Right cardiac atrium (tissue), 5 donors: ENCODE measurements at regions not wholly inside any gene's neighbourhood (a gene's known extent, or its start where the extent isn't known, plus 50 kb on each side); places are given as distances from the start of the nearest gene placed in this dataset.

Source experiments
- ATAC-seq, 2 donors: fragments of 200-7000 bp; cut with Tn5 transposase; one replicate each; pipeline versions ENCODE4 v1.8.0 to v1.9.1; 2020; ENCODE audit warnings: moderate library complexity in 2 of 2, mild to moderate bottlenecking in 1 of 2
- DNase-seq, 3 donors: peaks; one replicate each; pipeline ENCODE4 v3.0.0-alpha.2; 2020
- H3K27ac ChIP-seq: one replicate; pipeline ENCODE4 v1.5.1; 2013; ENCODE audit warnings: mild to moderate bottlenecking, low read length, control low read depth, moderate library complexity
- H3K27me3 ChIP-seq: one replicate; pipeline ENCODE4 v1.6.1; 2013; ENCODE audit not compliant: control insufficient read depth, insufficient read depth
- H3K4me1 ChIP-seq: one replicate; pipeline ENCODE4 v1.6.1; 2013; ENCODE audit warnings: low read length; ENCODE audit not compliant: control insufficient read depth, insufficient read depth
- H3K4me3 ChIP-seq: one replicate; pipeline ENCODE4 v1.5.1; 2013; ENCODE audit warnings: low read length, control low read depth
- H3K9me3 ChIP-seq: one replicate; pipeline ENCODE4 v1.6.1; 2013; ENCODE audit warnings: low read length; ENCODE audit not compliant: control insufficient read depth
- WGBS: extraction: QIAGEN DNeasy Blood & Tissue Kit; methylation state at CpG from one replicate; pipeline ENCODE4 v1.1.7; 2013; 5-methylcytosine and 5-hydroxymethylcytosine counted together
- intact Hi-C, 4 donors: fragments of 100-400 bp; cut with DNase I; formaldehyde crosslinking; loops; one replicate each; pipeline versions ENCODE4 v1.11.0 to v1.14.0; 2022 to 2023
- donor health status: healthy with polysubstance abuse.
- donor health status: DM: no; HTN: yes; CAD: no.
- donor health status: DM: no; HTN: no; CAD: no.
- donor health status: DM: no; HTN: yes; CAD: no; lungs with severe emphysema.
- donor health status: DM: yes; HTN: yes; CAD: no.

- H3K4me3 ChIP-seq, result no peak overlapping the region
- no peaks in the 10 kb centered on the region for H3K9me3 ChIP-seq
- WGBS, result 93% methylated on average over 3 of the region's 3 CpGs
- DNase-seq (no peak), ATAC-seq (no peak)
- intact Hi-C loops, result no loop called here
- no peak overlapping the region for H3K27ac ChIP-seq
- H3K27me3 ChIP-seq, result no peaks in the 10 kb centered on the region
- H3K4me1 ChIP-seq, result peaks cover 5% of the 10 kb centered on the region
Measured at GRCh38 chr2:217327953-217328621, 468.2 kb upstream of the TNP1 start.

- no peak overlapping the region for H3K27ac ChIP-seq
- intact Hi-C loops, result no loop called here
- no peaks in the 10 kb centered on the region for H3K27me3 ChIP-seq
- 76% methylated on average over 1 of the region's 1 CpG for WGBS
- H3K9me3 ChIP-seq, result no peaks in the 10 kb centered on the region
- DNase-seq (no peak), ATAC-seq (peak in 1 of 2 donors; percentile 55)
- H3K4me1 ChIP-seq, result peaks cover 1% of the 10 kb centered on the region
- no peak overlapping the region for H3K4me3 ChIP-seq
Measured at GRCh38 chr2:217326238-217327022, 466.6 kb upstream of the TNP1 start.

- intact Hi-C loops, result no loop called here
- Histone ChIP-seq H3K4me3 (no peak overlapping the region), H3K4me1 (no peaks in the 10 kb centered on the region), H3K9me3 (no peaks in the 10 kb centered on the region), H3K27me3 (no peaks in the 10 kb centered on the region), H3K27ac (no peak overlapping the region)
- no peak for ATAC-seq
- no peak for DNase-seq
- 74% methylated on average over 2 of the region's 2 CpGs for WGBS
Measured at GRCh38 chr2:217325816-217326215, 466.0 kb upstream of the TNP1 start.

GRCh38 chr2:217325251-217325650, 465.4 kb upstream of the TNP1 start:
- intact Hi-C loops, result no loop called here
- no peak for DNase-seq
- ATAC-seq, result peak in 1 of 2 donors; percentile 24
- WGBS, result 81% methylated on average over 2 of the region's 2 CpGs
- no peak overlapping the region for H3K27ac ChIP-seq
- H3K9me3 ChIP-seq, result no peaks in the 10 kb centered on the region
- H3K4me1 ChIP-seq, result no peaks in the 10 kb centered on the region
- H3K4me3 ChIP-seq, result no peak overlapping the region
- no peaks in the 10 kb centered on the region for H3K27me3 ChIP-seq

- no peak overlapping the region for H3K4me3 ChIP-seq
- intact Hi-C loops, result no loop called here
- H3K4me1 ChIP-seq, result no peaks in the 10 kb centered on the region
- H3K27ac ChIP-seq, result no peak overlapping the region
- ATAC-seq (no peak), DNase-seq (no peak)
- 57% methylated on average over 1 of the region's 1 CpG for WGBS
- H3K9me3 ChIP-seq, result peaks cover 2% of the 10 kb centered on the region
- no peaks in the 10 kb centered on the region for H3K27me3 ChIP-seq
Measured at GRCh38 chr2:217316743-217317142, 456.9 kb upstream of the TNP1 start.

- 67% methylated on average over 5 of the region's 5 CpGs for WGBS
Measured at GRCh38 chr2:217314021-217314460, 454.2 kb upstream of the TNP1 start.

GRCh38 chr2:217313386-217313785, 453.5 kb upstream of the TNP1 start:
- intact Hi-C loops, result no loop called here
- DNase-seq (no peak), ATAC-seq (no peak)
- H3K27me3 ChIP-seq, result no peaks in the 10 kb centered on the region
- H3K27ac ChIP-seq, result no peak overlapping the region
- WGBS, result 95% methylated on average over 4 of the region's 4 CpGs
- no peak overlapping the region for H3K4me3 ChIP-seq
- H3K9me3 ChIP-seq, result peaks cover 2% of the 10 kb centered on the region
- no peaks in the 10 kb centered on the region for H3K4me1 ChIP-seq

More at GRCh38 chr2:217314021-217314460, 454.2 kb upstream of the TNP1 start:
- DNase-seq (no peak), ATAC-seq (no peak)
- Histone ChIP-seq H3K4me1 (no peaks in the 10 kb centered on the region), H3K27me3 (no peaks in the 10 kb centered on the region), H3K9me3 (peaks cover 2% of the 10 kb centered on the region), H3K4me3 (no peak overlapping the region), H3K27ac (no peak overlapping the region)
- intact Hi-C loops, result no loop called here

GRCh38 chr2:217309056-217309455, 449.2 kb upstream of the TNP1 start:
- ATAC-seq (no peak), DNase-seq (no peak)
- no peaks in the 10 kb centered on the region for H3K4me1 ChIP-seq
- WGBS, result 94% methylated on average over 4 of the region's 4 CpGs
- no peak overlapping the region for H3K27ac ChIP-seq
- no peaks in the 10 kb centered on the region for H3K27me3 ChIP-seq
- intact Hi-C loops, result no loop called here
- no peaks in the 10 kb centered on the region for H3K9me3 ChIP-seq
- H3K4me3 ChIP-seq, result no peak overlapping the region

- Histone ChIP-seq H3K27ac (no peak overlapping the region), H3K9me3 (no peaks in the 10 kb centered on the region), H3K27me3 (no peaks in the 10 kb centered on the region), H3K4me3 (no peak overlapping the region), H3K4me1 (no peaks in the 10 kb centered on the region)
- intact Hi-C loops, result no loop called here
- WGBS, result 54% methylated on average over 4 of the region's 4 CpGs
- ATAC-seq (no peak), DNase-seq (no peak)
Measured at GRCh38 chr2:217307023-217307422, 447.2 kb upstream of the TNP1 start.

- H3K4me3 ChIP-seq, result no peak overlapping the region
- 94% methylated on average over 3 of the region's 3 CpGs for WGBS
- H3K9me3 ChIP-seq, result no peaks in the 10 kb centered on the region
- intact Hi-C loops, result no loop called here
- no peak for ATAC-seq
- no peak overlapping the region for H3K27ac ChIP-seq
- H3K27me3 ChIP-seq, result no peaks in the 10 kb centered on the region
- no peak for DNase-seq
- no peaks in the 10 kb centered on the region for H3K4me1 ChIP-seq
Measured at GRCh38 chr2:217305882-217306281, 446.0 kb upstream of the TNP1 start.

- H3K27me3 ChIP-seq, result no peaks in the 10 kb centered on the region
- H3K27ac ChIP-seq, result no peak overlapping the region
- no peak for DNase-seq
- H3K4me1 ChIP-seq, result no peaks in the 10 kb centered on the region
- intact Hi-C loops, result no loop called here
- H3K9me3 ChIP-seq, result no peaks in the 10 kb centered on the region
- no peak for ATAC-seq
- no peak overlapping the region for H3K4me3 ChIP-seq
Measured at GRCh38 chr2:217304582-217304981, 444.7 kb upstream of the TNP1 start.
